ENCODE measurements at regions not wholly inside any gene's neighbourhood (a gene's known extent, or its start where the extent isn't known, plus 50 kb on each side); places are given as distances from the start of the nearest gene placed in this dataset.

GRCh38 chr19:30169196-30169900 is 202.8 kb upstream of the ZNF536 start:
- DNase-seq (ENCODE audit: low read depth in 4 of 4, low spot score in 3 of 4): no peak

- no peak for DNase-seq (ENCODE audit: low read depth in 4 of 4, low spot score in 3 of 4)
Measured at GRCh38 chr19:30170081-30170480, 202.1 kb upstream of the ZNF536 start.

- no peak for DNase-seq (ENCODE audit: low read depth in 4 of 4, low spot score in 3 of 4)
Measured at GRCh38 chr19:30170495-30171137, 201.6 kb upstream of the ZNF536 start.

GRCh38 chr19:30171138-30171635 is 201.0 kb upstream of the ZNF536 start:
- no peak for DNase-seq (ENCODE audit: low read depth in 4 of 4, low spot score in 3 of 4)

- no peak for DNase-seq (ENCODE audit: low read depth in 4 of 4, low spot score in 3 of 4)
Measured at GRCh38 chr19:30171795-30172612, 200.2 kb upstream of the ZNF536 start.

- DNase-seq (ENCODE audit: low read depth in 4 of 4, low spot score in 3 of 4): no peak
Measured at GRCh38 chr19:30172613-30173242, 199.5 kb upstream of the ZNF536 start.

- no peak for DNase-seq (ENCODE audit: low read depth in 4 of 4, low spot score in 3 of 4)
Measured at GRCh38 chr19:30173593-30174356, 198.4 kb upstream of the ZNF536 start.

GRCh38 chr19:30174357-30174645 is 197.9 kb upstream of the ZNF536 start:
- no peak for DNase-seq (ENCODE audit: low read depth in 4 of 4, low spot score in 3 of 4)

- no peak for DNase-seq (ENCODE audit: low read depth in 4 of 4, low spot score in 3 of 4)
Measured at GRCh38 chr19:30174791-30175190, 197.4 kb upstream of the ZNF536 start.

GRCh38 chr19:30175987-30176386 is 196.2 kb upstream of the ZNF536 start:
- no peak for DNase-seq (ENCODE audit: low read depth in 4 of 4, low spot score in 3 of 4)

- no peak for DNase-seq (ENCODE audit: low read depth in 4 of 4, low spot score in 3 of 4)
Measured at GRCh38 chr19:30178721-30179402, 193.3 kb upstream of the ZNF536 start.

- DNase-seq (ENCODE audit: low read depth in 4 of 4, low spot score in 3 of 4): no peak
Measured at GRCh38 chr19:30180691-30181090, 191.5 kb upstream of the ZNF536 start.

GRCh38 chr19:30183807-30184490 is 188.2 kb upstream of the ZNF536 start:
- DNase-seq (ENCODE audit: low read depth in 4 of 4, low spot score in 3 of 4): no peak

GRCh38 chr19:30202060-30202600 is 170.1 kb upstream of the ZNF536 start:
- DNase-seq (ENCODE audit: low read depth in 4 of 4, low spot score in 3 of 4): no peak

GRCh38 chr19:30204721-30205120 is 167.5 kb upstream of the ZNF536 start:
- DNase-seq (ENCODE audit: low read depth in 4 of 4, low spot score in 3 of 4): no peak

GRCh38 chr19:30206187-30206586 is 166.0 kb upstream of the ZNF536 start:
- no peak for DNase-seq (ENCODE audit: low read depth in 4 of 4, low spot score in 3 of 4)

- no peak for DNase-seq (ENCODE audit: low read depth in 4 of 4, low spot score in 3 of 4)
Measured at GRCh38 chr19:30207357-30207756, 164.8 kb upstream of the ZNF536 start.

GRCh38 chr19:30208436-30209060 is 163.6 kb upstream of the ZNF536 start:
- DNase-seq (ENCODE audit: low read depth in 4 of 4, low spot score in 3 of 4): no peak

Measured in left renal pelvis (tissue), 4 donors.